Right hindlimb (tissue), 1 donor: ENCODE measurements at regions not wholly inside any gene's neighbourhood (a gene's known extent, or its start where the extent isn't known, plus 50 kb on each side); places are given as distances from the start of the nearest gene placed in this dataset.
A peak's percentile ranks its signal among the peaks of the same experiment; 100 is the strongest.

Experiments used
- DNase-seq: peaks from one replicate; pipeline ENCODE4 v3.0.0-alpha.2; 2018

GRCh38 chr12:116495260-116495659, 63.9 kb upstream of the MAP1LC3B2 start:
- no peak for DNase-seq

- no peak for DNase-seq
Measured at GRCh38 chr12:116497051-116497591, 62.1 kb upstream of the MAP1LC3B2 start.

- DNase-seq, result no peak
Measured at GRCh38 chr12:116498471-116498870, 60.7 kb upstream of the MAP1LC3B2 start.

GRCh38 chr12:116502141-116502725, 56.9 kb upstream of the MAP1LC3B2 start:
- DNase-seq, result no peak

GRCh38 chr12:116502989-116503496, 56.1 kb upstream of the MAP1LC3B2 start:
- no peak for DNase-seq

GRCh38 chr12:116504438-116504837, 54.7 kb upstream of the MAP1LC3B2 start:
- no peak for DNase-seq

- no peak for DNase-seq
Measured at GRCh38 chr12:116506697-116507064, 52.5 kb upstream of the MAP1LC3B2 start.

- DNase-seq, result peak; percentile 59
Measured at GRCh38 chr12:116508145-116509121, 50.7 kb upstream of the MAP1LC3B2 start.
